NCI-H446 (cell line): ENCODE measurements at regions not wholly inside any gene's neighbourhood (a gene's known extent, or its start where the extent isn't known, plus 50 kb on each side); places are given as distances from the start of the nearest gene placed in this dataset.
"Not testable (repeated sequence)": the region's sequence is repeated elsewhere in the genome, so short reads cannot be mapped to it uniquely, and the experiment has no call there.

Experiments used
- DNase-seq, 2 experiments: peaks; one replicate each; lab custom pipeline; 2025; lab: John Stamatoyannopoulos, UW

DNA sequence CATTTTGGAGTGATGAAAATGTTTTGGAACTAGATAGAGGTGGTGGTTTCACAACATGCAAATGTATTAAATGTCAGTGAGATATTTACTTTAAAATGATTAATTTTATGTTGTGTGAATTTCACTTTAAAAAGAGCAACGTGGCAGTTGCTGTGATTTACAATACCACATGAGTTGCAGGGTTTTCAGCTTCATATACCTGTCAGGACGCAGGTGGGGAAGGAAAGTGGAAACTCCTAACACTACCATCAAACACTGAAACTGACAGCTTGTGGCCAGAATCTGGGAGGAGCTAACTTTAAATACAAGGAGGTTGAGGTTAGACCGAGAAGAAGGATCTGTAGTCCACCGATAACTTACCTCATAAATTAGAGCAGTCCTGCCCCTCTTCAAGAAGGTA lies 168.9 kb upstream of the TMEM72 start:
- no peak for DNase-seq

DNA sequence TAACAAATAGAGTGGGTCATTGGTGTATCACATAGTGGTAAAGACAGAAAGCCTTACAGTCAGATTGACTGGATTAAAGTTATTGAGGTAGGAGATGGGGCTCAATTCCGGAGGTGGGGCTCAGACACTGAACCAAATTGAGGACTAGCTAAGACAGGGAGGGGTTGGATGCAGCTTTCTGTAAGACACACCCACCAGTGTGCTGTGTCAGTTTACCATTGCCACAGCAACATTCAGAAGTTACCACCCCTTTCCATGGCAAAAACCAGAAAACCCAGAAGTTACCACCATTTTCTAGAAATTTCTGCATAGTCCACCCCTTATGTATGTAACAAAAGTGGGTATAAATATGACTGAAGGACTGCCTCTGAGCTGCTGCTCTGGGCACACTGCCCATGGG lies 167.6 kb upstream of the TMEM72 start:
- no peak for DNase-seq

GRCh38 chr10:44745920-44746319 lies 165.2 kb upstream of the TMEM72 start:
- DNase-seq: no peak

- DNase-seq: peak in 1 of 2 experiments; percentile 12
Observed at GRCh38 chr10:44747593-44748172, 163.5 kb upstream of the TMEM72 start.

DNA sequence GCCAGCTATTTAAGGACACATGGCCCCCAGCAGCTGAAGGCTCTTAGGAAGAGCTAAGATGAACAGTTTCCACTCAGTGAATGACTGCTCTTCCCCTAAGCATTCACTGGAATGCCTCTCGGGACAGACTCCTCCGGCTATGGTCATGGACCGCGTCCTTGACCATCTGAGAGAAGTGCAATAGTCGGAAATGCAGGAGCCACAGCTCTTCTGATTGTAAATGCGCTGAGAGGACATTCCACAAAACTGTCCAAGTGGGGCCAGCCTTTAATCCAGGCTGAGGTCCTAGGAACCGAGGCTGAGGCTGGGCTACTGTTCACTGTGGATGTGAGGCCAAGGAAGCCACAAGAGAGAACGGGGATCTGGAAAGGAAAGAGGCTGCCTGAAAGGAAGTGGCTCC lies 162.0 kb upstream of the TMEM72 start:
- no peak for DNase-seq

DNA sequence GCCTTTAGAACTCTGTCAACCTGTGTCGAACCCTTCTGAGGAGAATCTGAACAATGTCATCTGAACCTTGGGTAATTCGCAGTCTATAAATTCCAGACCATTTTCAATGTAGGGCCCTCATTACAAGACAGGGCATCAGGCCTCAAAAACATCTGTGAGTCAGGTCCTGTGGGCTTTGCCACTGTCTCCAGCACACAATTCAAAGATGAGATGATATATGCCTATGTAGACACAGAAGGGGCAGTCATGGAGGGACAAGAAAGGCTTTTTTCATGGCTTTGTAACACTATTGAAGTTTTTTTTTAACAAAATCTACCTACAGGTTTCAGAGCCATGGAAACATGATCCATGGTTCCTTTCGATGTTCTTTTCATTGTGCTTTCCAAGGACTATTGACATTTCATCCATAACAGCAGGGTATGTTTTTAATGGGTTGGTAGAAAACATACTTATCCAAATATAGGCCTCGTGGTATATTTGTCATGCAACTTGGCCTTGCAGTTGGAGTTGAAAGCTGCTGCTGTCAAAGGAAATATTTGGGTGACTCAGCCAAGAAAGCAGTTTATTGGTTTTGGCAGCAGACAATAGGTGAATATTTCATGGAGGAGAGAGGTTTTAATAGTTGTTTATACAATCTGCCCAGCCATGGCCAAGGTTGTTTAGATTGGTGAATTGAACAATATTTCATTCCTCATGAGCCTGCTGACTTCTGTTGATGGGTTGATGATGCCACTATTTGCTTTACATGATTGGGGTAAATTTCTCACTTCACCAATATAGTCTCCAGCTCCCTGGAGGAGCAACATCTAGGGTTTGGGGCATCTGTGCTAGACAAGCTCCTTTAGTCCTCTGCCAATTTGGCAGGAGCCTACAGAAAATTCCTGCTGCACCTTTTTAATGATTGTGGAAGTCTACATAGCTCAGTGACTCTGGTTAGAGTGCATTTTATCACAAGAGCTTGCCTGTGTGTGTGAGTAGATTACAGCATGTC lies 158.4 kb upstream of the TMEM72 start:
- DNase-seq: peak; percentile 71 to 90

- DNase-seq: not testable (repeated sequence)
Observed at GRCh38 chr10:44754355-44754754, 156.8 kb upstream of the TMEM72 start.

GRCh38 chr10:44755481-44755880 lies 155.7 kb upstream of the TMEM72 start:
- DNase-seq: no peak

- no peak for DNase-seq
Observed at GRCh38 chr10:44756216-44756615, 154.9 kb upstream of the TMEM72 start.

GRCh38 chr10:44757551-44758205 lies 153.5 kb upstream of the TMEM72 start:
- no peak for DNase-seq

DNA sequence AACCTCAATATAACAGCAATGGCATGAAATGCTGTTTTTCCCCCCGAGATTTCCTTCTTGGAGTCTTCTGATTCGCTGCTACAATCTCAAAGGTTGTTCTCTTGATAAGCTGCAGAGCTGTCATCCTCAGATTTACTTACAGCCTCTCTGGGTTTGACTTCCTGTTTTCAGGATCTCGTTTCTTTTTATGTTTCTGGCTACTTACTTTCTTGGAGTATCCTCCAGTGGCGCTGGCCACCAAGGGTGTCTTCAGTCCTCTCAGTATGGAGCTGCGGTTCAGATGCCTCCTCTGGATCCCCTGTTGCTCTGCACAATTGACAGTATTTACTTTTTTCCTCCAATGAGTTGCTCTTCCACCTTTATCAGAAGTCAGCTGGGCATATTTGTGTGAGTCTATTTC lies 152.0 kb upstream of the TMEM72 start:
- DNase-seq: no peak

DNA sequence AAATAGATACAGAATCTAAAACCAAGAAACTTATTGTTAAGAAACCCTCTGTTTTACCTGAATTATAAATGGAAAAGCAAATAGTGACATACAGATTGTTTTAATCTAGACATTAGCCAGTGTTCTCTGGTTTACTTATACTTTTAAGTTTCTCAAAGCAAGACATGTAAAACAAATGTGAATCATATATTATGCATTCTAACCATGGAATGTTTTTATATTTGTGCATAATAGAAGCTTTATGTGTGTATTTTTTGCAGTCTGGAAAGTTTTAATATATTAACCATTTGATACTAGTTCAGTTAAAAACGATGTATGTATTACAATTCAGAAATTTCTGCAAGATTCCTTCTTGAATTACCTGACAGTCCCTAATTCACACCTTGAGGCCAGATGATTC lies 150.6 kb upstream of the TMEM72 start:
- DNase-seq: no peak

GRCh38 chr10:44761076-44761475 lies 150.1 kb upstream of the TMEM72 start:
- DNase-seq: peak in 1 of 2 experiments; percentile 26

DNA sequence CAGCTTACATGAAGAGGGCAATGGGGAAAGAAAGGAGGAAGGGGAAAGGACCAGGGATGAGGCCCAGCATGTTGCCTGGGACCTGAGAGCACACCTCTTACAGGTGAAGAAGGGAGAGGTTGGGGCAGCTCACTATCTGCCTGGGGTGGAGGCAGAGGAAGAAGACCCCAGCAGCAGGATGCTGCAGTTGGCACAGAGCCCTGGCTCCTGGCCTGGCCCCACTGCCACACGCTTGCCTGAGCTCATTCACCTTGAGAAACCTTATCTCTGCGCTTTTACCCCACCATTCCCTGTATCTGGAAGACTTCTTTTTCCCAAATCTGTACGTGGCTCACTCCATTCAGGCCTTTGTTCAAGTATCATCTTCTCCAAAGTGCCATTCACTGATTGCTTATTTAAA lies 147.8 kb upstream of the TMEM72 start:
- DNase-seq: no peak

- DNase-seq: no peak
Observed at GRCh38 chr10:44765299-44765698, 145.8 kb upstream of the TMEM72 start.

DNA sequence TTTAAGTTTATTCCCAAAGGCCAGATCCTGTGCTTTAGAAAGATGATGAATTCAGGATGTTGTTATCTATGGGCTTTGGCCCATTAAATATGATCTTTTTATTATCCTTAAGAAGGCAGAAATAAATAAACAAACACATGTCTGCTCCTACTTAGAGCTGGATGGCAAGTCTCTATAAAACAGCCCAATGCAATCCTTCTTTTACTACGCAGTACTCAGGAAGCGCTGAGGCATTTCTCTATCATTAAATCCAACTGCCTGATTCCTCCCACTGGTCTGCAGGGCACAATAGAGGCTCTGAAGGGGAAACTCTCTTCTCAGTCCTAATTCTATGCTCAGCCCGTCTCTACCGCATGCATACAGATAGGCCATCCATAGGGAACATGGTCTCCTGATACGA lies 144.5 kb upstream of the TMEM72 start:
- DNase-seq: no peak

GRCh38 chr10:44769450-44769849 lies 141.7 kb upstream of the TMEM72 start:
- no peak for DNase-seq

- DNase-seq: no peak
Observed at GRCh38 chr10:44771233-44771995, 139.7 kb upstream of the TMEM72 start.

- no peak for DNase-seq
Observed at GRCh38 chr10:44773565-44773964, 137.6 kb upstream of the TMEM72 start.

DNA sequence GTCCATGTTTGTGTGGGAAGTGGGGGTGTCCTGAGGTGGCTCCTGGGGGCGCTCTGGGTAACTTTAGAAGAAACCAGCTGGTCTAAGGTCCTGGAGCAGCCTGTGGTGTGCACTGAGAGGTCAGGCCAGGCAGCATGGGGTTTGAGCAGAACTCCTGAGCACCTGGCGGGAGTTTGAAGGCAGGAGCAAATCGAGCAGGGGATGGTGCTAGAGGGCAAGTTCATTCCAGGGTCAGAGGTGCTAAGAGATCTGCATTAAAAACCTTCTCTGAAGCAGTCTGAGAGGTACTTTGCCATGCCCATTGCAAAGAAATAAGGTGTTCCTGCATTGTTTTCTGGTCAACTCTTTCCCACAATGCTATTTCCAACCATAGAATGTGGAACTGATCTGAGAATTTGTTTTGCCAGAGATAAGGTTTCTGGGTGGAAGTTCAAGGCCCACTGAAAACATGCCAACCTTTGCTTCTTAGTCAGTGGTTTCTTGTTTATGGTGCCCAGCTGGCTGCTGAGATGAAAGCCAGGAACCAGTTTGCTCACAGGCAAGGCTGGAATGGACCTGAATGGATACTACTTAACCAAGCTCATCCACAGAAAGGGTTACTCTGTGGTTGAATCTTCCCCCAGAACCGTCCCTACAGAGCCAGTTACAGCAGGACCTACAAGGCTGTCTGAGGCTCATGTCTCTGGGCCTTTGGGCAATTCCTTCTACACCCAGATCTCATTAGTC lies 136.3 kb upstream of the TMEM72 start:
- no peak for DNase-seq

GRCh38 chr10:44775402-44775741 lies 135.8 kb upstream of the TMEM72 start:
- no peak for DNase-seq

DNA sequence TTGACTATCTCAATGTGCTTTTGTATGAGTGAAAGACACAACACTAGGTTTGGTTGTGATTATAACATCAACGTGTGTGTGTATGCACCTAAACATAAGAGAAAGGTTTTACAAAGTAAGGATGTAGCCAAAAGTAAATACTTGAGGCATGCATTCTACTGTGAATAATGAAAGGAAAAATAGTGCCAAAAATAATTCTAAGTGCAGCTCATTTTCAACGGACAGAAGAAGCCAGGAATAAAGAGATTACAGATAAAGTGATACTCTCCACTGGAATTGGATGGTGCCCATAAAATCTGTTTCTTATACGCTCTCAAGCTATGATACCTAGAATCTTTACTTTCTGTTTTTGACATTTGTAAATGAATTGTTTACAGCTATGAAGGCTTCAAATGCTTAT lies 135.0 kb upstream of the TMEM72 start:
- no peak for DNase-seq
